GM12865 (cell line): ENCODE measurements at regions not wholly inside any gene's neighbourhood (a gene's known extent, or its start where the extent isn't known, plus 50 kb on each side); places are given as distances from the start of the nearest gene placed in this dataset.

Experiments
- DNase-seq: peaks from one replicate; pipeline ENCODE4 v3.0.0; 2010; ENCODE audit warnings: low read depth
- H3K4me3 ChIP-seq: 2 replicates; pipeline ENCODE4 v1.5.1; 2011; ENCODE audit warnings: mild to moderate bottlenecking, low read depth, low read length, control low read depth
- TF ChIP-seq, protein P1 (sequence below): IDR thresholded peaks from 2 replicates; pipeline ENCODE4 v1.5.1; 2011; ENCODE audit warnings: low read length, control low read depth, low read depth, inconsistent platforms; ENCODE audit not compliant: insufficient read depth; ENCODE audit errors: missing control alignments

DNA sequence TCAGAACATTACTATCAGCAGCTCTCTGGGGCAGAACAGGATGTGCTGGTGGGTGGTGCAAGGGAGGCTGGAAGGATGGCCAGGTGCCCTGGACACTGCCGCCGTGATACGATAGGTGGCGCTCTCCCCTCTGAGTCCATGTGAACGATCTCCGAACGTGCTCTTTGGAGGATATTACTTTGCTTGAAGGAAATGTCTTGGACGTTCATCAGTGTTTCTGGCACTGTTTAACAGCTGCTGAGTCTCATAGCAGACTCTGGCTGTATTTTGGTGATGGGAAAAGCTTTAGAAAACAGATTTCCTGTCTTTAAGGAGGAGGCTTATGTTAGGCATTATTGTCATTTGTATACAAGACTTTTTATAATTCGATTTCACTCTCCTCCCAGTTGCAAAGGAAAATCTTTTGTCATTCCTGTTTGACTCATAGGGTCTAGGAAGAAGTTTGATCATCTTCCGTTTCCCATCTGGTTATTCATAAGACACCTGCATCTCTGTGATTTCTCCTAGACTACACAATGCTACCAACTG is 386.2 kb upstream of the ADGRL2 start:
- DNase-seq = peak; percentile 75
- no peak overlapping the region for H3K4me3 ChIP-seq
- TF ChIP-seq, protein P1, sequence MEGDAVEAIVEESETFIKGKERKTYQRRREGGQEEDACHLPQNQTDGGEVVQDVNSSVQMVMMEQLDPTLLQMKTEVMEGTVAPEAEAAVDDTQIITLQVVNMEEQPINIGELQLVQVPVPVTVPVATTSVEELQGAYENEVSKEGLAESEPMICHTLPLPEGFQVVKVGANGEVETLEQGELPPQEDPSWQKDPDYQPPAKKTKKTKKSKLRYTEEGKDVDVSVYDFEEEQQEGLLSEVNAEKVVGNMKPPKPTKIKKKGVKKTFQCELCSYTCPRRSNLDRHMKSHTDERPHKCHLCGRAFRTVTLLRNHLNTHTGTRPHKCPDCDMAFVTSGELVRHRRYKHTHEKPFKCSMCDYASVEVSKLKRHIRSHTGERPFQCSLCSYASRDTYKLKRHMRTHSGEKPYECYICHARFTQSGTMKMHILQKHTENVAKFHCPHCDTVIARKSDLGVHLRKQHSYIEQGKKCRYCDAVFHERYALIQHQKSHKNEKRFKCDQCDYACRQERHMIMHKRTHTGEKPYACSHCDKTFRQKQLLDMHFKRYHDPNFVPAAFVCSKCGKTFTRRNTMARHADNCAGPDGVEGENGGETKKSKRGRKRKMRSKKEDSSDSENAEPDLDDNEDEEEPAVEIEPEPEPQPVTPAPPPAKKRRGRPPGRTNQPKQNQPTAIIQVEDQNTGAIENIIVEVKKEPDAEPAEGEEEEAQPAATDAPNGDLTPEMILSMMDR = peak; percentile 88

DNA sequence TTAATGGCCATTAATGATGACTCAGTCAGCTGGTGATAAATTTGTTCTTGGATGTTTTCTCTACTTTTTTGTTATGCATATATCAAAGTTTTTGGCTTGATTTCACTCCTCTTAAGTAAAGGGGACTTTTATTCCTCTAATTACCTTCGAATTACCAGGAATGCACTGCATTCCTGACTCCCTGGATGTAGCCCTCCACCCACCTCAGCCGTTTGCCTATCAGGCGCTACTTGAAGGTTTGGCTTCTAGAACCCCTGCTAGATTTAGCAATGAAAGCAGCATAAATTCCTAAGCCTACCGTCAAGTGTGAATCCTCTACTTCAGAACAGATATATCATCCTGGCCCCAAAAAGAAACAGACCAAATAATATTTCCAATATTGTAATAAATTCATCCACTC is 387.8 kb upstream of the ADGRL2 start:
- H3K4me3 ChIP-seq = no peak overlapping the region
- DNase-seq = no peak
- TF ChIP-seq, protein P1 = no peak

DNA sequence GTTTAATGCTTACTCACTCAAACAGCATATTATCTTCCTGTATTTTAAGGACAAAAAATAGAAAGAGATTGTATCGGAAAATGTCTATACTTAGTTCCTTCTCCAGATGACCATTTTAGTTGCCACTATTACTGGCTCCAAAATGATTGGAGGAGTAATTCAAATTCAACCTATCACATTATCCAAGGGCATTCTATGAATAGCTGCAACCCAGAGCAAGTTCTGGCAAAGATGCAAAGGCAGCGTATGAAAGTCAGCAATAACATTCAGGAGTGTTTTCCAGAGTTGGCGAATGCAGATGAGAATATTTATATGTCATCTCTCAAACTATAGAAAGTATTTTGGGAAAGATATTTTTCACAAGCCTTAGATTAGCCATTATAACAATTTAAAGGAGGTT is 389.8 kb upstream of the ADGRL2 start:
- no peak overlapping the region for H3K4me3 ChIP-seq
- TF ChIP-seq, protein P1 = no peak
- DNase-seq = no peak

DNA sequence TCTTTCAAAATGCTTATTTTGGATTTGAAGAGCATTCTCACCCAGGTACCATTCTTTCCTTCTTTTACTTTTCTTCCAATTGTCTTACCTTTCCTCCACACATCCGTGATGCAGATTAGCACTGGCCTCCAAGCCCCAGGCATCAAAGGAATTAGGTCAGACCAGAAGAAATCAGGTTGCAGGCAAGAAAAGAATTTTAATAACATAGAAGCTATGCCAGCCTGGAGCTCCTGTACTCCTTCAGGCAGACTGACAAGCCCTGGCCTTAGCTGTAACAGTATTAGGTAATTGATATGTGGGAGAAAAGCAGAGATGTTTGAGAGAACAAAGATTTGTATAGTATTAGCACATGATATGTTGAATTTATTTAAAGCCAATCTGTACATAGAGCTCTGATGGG is 390.4 kb upstream of the ADGRL2 start:
- TF ChIP-seq, protein P1 = no peak
- no peak for DNase-seq
- H3K4me3 ChIP-seq = no peak overlapping the region

DNA sequence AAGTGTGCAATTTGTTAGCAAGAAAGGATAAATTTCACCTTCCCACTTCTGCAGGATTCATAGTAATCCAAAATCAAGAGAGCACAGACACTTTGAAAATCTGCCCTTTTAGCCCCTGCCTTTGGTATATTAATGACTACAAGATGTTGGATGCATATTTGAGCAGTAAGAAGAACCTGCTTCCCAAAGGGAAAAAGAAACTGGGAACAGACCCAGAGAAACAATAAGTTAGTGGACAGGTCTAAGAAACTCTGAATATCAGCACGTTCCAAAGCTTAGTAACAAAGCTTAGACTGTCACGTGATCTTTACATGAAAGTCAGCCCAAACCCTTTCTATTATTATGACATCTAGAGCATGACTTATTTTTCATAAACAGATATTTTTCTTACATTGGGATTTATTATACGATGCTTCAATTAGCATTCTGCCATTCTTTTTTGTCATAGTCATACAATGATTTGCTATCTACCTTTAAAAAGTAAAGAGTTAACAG is 390.9 kb upstream of the ADGRL2 start:
- DNase-seq = no peak
- H3K4me3 ChIP-seq = no peak overlapping the region
- TF ChIP-seq, protein P1 = no peak

DNA sequence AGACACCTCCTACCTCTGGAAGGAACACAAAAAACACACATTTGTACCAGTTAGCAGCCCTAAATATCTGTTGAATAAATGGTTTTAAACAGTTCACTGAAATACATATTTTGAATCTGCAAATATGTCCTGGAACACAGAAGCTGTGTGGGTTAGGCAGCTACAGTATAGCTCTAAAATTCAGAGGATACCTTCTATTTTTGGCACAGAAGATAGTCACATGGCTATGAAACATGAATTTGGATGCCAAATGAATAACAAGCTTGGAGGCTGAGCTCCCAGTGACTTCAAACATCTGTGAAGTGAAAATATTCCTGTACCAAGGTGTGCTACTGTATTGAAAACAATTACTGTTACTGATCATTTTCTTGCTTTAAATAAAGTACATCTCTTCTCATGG is 391.5 kb upstream of the ADGRL2 start:
- TF ChIP-seq, protein P1 = no peak
- H3K4me3 ChIP-seq = no peak overlapping the region

DNA sequence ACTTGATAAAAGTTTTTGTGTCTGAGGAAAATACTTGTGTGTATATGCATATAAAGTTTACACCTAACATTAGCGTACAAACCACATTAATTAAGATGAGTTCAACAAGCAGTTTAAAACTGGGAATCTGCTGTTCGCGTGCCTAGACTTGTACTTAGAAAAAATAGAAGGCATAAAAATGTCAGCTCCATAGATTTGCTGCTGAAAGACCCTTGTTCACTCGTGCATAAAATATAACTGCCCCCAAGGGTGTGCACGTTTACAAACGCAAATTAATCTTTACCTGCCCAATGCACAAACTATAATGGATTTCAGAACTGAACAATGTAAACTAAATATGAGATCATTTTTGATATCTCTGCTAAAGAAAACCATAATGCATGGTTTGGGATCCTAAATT is 392.3 kb upstream of the ADGRL2 start:
- no peak overlapping the region for H3K4me3 ChIP-seq
- TF ChIP-seq, protein P1 = no peak
- no peak for DNase-seq

More for the DNA sequence above, 391.5 kb upstream of the ADGRL2 start:
- DNase-seq = no peak
